ENCODE measurements at regions not wholly inside any gene's neighbourhood (a gene's known extent, or its start where the extent isn't known, plus 50 kb on each side); places are given as distances from the start of the nearest gene placed in this dataset.

DNA sequence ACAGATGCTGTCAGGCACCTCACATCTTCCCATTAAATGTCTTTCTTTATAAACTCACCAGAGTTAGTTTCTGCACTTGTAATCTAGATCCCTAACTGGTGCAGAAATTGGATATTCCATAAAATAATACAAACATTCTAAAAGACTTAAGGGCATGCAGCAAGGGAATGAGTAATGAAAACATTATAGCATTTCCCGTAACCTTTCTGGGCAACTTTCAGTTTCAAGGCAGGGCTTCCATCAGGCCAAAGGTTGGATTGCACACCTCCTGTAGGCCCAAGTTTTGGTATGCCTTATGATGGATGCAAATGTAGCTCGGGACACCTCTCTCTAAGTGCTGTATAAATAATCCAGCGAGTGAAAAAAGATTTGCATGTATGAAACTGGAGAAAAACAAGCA is 129.9 kb upstream of the LYZL2 start:
- TF ChIP-seq, protein P1, sequence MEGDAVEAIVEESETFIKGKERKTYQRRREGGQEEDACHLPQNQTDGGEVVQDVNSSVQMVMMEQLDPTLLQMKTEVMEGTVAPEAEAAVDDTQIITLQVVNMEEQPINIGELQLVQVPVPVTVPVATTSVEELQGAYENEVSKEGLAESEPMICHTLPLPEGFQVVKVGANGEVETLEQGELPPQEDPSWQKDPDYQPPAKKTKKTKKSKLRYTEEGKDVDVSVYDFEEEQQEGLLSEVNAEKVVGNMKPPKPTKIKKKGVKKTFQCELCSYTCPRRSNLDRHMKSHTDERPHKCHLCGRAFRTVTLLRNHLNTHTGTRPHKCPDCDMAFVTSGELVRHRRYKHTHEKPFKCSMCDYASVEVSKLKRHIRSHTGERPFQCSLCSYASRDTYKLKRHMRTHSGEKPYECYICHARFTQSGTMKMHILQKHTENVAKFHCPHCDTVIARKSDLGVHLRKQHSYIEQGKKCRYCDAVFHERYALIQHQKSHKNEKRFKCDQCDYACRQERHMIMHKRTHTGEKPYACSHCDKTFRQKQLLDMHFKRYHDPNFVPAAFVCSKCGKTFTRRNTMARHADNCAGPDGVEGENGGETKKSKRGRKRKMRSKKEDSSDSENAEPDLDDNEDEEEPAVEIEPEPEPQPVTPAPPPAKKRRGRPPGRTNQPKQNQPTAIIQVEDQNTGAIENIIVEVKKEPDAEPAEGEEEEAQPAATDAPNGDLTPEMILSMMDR (IDR thresholded peaks at IDR 0.05; ENCODE audit: poor library complexity, severe bottlenecking): no peak
- TF ChIP-seq EZH2 (IDR thresholded peaks at IDR 0.05; ENCODE audit: borderline replicate concordance, insufficient read depth, low read length, poor library complexity, severe bottlenecking): no peak
- TF ChIP-seq MXI1 (conservative IDR thresholded peaks at IDR 0.05; ENCODE audit: poor library complexity, severe bottlenecking): no peak
- TF ChIP-seq, protein P2, sequence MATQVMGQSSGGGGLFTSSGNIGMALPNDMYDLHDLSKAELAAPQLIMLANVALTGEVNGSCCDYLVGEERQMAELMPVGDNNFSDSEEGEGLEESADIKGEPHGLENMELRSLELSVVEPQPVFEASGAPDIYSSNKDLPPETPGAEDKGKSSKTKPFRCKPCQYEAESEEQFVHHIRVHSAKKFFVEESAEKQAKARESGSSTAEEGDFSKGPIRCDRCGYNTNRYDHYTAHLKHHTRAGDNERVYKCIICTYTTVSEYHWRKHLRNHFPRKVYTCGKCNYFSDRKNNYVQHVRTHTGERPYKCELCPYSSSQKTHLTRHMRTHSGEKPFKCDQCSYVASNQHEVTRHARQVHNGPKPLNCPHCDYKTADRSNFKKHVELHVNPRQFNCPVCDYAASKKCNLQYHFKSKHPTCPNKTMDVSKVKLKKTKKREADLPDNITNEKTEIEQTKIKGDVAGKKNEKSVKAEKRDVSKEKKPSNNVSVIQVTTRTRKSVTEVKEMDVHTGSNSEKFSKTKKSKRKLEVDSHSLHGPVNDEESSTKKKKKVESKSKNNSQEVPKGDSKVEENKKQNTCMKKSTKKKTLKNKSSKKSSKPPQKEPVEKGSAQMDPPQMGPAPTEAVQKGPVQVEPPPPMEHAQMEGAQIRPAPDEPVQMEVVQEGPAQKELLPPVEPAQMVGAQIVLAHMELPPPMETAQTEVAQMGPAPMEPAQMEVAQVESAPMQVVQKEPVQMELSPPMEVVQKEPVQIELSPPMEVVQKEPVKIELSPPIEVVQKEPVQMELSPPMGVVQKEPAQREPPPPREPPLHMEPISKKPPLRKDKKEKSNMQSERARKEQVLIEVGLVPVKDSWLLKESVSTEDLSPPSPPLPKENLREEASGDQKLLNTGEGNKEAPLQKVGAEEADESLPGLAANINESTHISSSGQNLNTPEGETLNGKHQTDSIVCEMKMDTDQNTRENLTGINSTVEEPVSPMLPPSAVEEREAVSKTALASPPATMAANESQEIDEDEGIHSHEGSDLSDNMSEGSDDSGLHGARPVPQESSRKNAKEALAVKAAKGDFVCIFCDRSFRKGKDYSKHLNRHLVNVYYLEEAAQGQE (IDR thresholded peaks at IDR 0.05; ENCODE audit: borderline replicate concordance): no peak
- TF ChIP-seq TAF1 (IDR thresholded peaks at IDR 0.05; ENCODE audit: low read depth): no peak
- no peak for TF ChIP-seq POLR2AphosphoS5 (IDR thresholded peaks at IDR 0.05)
